NCI-H82 treated with DMSO at 0.1 percent for 48 hours (cell line): ENCODE measurements at regions not wholly inside any gene's neighbourhood (a gene's known extent, or its start where the extent isn't known, plus 50 kb on each side); places are given as distances from the start of the nearest gene placed in this dataset.

Source experiments
- DNase-seq: peaks from one replicate; lab custom pipeline; 2025; ENCODE audit not compliant: unreplicated experiment; lab: John Stamatoyannopoulos, UW

DNA sequence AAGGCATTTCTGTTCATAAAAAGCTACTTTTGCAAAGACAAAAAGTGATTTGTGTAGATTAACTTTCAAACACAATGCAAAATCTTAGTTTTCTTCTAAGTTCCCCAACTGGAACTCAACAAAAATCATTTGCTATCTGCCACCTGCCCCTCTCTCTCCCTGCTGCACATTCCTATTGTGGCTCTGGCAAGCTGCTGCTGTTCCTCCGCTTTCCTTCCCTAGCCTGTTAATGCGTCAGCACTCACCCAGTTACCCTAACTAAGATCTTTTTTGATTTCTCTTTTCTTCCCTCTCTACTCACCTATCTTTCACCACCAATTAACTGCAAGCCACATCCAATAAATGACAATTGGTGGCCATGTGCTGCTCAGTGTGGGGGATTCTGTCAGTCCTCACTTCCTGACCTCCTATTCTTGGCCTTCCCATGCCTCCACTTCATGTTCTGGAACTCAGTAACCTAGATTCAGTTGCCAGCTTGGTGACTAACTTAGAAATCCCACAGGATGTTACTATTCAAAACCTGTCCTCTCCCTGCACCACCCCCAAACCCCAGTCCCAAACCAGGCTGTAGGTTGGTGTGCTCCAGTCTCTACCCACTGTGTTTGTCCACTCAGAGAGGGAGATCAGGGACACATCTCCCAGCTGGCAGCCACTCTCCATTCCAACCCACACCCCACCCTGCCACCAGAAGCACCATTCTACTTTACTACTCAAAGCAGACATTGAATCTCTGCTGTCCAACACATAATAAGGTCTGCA, 140.2 kb upstream of the CTTNBP2 start:
- DNase-seq = no peak

DNA sequence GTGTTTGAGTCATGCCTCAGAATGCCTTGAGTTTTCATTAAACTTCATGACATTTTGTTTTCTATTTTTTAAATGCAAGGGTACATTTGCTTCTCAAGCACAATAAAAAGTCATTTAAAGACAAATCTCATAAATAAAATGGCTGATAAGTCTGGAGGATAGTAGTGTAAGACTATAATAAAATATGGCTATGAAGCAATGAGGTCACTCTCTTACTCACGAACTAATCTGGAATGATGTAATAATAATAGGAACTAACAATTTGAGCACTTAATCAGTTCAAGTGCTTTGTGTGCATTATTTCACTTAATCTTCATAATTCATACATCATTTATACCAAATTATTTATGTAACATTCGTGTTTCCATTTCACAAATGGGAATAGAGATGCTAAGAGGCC, 149.3 kb upstream of the CTTNBP2 start:
- DNase-seq = no peak

DNA sequence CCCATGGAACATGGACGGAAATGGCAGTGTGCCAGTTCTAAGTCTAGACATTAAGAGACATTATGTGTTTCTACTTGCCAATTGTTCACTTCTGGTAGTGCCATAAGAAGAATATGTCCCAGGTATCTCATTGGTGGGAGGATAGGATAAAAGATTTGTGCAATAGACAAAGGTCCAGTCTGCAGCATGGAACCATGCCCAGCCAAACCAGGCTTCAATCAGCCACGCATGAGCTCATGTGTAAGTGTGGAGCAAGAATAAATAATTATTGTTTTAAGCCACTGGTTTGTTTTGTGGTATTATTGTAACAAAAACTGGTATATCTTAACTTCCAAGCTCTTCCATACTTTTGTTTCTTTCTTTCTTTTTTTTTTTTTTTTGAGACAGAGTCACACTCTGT, 153.6 kb upstream of the CTTNBP2 start:
- no peak for DNase-seq

DNA sequence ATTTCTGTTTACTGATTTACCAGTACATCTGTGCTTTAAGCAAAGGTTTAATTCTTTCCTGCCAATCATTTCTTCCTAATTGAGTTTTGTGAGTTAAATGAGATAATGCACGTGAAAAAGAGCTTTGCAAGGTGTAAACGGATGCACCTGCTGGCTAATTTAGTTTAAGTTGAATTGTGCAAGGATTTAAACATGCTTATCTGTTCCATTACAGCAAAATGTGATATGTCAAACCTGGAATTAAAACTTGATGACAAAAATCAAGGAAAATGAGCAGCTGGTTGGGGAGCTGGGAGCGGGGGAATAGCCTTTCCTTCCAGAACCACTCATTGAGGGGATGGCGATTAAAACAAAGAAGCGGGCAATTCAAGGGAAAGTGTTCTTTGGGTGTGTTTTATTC, 155.0 kb upstream of the CTTNBP2 start:
- no peak for DNase-seq

DNA sequence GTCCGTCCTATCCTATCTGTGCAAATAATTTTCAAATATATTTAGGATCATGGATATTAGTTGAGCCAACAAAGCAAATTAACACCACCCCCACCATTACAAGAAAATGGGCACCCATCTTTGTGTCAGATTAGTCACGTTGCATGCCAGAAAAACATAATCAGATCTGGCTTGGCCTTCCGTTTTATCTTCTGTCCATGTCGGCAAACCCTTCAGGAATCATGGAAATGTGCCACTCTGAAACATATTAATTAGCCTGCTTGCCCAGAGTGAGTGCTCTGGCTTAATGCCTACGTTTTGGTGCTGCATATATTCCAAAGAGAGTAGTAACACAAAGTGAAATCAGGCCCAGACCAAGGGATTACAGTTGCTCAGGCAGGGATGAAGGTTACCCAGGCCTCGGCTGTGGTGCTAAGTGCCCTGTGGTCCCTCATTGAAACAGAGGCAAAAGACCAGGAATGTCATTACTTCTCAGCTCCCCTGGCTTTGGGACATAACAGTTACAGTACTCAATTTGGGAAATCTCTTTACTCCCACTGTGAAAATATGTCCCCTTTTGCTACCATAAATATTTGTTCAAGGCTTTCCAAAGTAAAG, 154.0 kb upstream of the LSM8 start:
- DNase-seq = no peak

DNA sequence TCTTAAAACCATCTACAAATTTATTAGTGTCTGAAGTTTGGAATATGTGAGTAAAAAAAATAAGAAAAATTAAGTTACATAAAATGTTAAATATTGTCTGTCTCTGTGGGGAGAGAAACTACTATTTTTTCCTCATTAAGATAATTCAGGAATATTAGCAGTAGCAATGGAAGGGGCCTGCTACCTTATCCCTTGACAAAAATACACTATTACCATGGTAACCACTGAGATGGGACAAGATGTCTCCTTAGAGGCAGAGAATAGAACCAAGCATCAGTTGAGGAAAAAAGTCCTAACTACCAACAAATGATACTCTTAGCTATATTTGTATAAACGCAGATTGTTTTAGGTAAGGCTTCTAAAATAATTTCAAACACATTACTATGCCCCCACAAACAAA, 150.7 kb upstream of the LSM8 start:
- no peak for DNase-seq

- no peak for DNase-seq
These were observed 143.9 kb upstream of the LSM8 start for GRCh38 chr7:118039963-118040489.

GRCh38 chr7:118040562-118040961, 143.4 kb upstream of the LSM8 start:
- DNase-seq = no peak

GRCh38 chr7:118041251-118041878, 142.6 kb upstream of the LSM8 start:
- no peak for DNase-seq

GRCh38 chr7:118045629-118046028, 138.3 kb upstream of the LSM8 start:
- DNase-seq = no peak

GRCh38 chr7:118046086-118046485, 137.9 kb upstream of the LSM8 start:
- no peak for DNase-seq

- DNase-seq = no peak
These were observed 137.2 kb upstream of the LSM8 start for GRCh38 chr7:118046801-118047200.

GRCh38 chr7:118052336-118052735, 131.6 kb upstream of the LSM8 start:
- DNase-seq = no peak

DNA sequence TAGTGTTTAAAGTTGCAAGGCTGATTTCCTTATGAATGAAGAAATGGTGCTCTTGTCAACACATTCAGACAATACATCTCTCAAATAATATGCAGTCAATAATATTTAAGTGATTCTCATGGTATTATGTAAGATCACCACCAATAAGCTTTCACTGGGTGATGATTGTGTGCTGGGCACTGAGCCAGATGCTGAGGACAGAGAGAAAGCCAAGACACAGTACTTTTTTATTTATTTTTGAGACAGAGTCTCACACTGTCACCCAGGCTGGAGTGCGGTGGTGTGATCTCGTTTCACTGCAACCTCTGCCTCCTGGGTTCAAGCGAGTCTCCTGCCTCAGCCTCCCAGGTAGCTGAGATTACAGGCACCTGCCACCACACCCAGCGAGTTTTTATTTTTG, 130.6 kb upstream of the LSM8 start:
- no peak for DNase-seq

- no peak for DNase-seq
These were observed 129.4 kb upstream of the LSM8 start for GRCh38 chr7:118054529-118054928.

DNA sequence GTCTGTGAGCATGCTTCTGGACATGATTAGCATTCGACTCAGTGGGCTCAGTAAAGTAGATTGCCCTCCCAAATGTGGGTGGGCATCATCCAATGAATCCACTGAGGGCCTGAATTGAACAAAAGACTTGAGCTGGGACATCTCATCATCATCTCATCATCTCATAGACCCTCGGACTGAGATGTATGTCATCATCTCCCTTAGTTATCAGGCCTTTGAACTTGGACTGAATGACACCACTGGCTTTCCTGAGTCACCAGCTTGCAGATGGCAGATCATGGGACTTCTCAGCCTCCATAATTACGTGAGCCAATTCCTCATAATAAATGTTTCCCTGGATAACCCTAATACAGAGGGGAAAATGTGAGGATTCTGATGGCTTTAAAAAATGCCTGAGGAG, 128.3 kb upstream of the LSM8 start:
- no peak for DNase-seq

DNA sequence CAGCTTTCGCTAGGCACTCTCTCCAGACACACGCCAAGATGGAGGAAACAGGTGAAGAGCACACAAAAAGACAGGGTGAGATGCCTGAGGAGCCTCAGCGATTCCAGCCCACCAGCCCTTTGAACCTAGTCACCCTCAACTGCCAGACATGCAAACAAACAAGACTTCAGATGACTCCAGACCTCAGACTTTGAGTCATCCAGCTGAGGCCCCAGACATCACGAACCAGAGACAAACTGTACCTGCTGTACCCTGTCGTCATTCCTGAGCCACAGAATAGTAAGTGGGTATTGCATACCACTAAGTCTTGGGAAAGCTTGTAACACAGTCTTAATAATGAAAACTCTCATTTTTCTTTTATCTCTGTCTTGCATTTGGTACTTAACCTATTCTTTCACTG, 126.6 kb upstream of the LSM8 start:
- DNase-seq = no peak

DNA sequence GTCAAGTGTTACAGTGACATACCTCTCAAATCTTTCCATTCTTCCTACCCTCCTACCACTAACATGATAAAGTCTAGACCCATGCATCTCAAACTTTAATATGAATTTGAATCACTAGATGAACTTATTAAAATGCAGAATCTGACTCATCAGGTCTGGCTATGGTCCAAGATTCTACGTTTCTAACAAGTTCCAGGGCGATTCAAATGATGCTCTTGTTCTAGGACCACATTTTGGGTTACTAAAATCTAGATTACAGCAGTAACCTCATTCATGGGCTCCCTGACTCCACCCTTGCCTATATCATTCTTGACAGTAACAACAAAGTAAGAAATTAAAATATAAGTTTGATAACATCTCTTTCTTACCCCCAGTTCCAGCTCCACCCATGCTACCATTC, 124.8 kb upstream of the LSM8 start:
- no peak for DNase-seq

DNA sequence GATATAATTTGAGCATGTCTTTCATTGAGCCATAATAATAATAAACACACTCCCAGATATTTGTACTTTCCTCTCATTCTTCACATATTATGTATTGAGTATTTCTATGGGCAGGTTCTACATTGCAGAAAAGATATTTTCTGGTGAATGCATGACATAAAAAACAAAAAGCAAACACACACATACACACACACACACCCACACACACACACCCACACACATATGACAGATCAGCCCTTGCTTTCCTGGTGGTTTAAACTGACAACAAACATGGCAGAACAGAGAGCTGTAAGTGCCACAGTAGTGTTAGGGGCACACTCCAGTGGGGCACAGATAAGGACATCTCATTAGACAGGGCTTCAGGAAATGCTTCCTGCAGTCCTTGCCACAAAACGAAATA, 123.3 kb upstream of the LSM8 start:
- no peak for DNase-seq

DNA sequence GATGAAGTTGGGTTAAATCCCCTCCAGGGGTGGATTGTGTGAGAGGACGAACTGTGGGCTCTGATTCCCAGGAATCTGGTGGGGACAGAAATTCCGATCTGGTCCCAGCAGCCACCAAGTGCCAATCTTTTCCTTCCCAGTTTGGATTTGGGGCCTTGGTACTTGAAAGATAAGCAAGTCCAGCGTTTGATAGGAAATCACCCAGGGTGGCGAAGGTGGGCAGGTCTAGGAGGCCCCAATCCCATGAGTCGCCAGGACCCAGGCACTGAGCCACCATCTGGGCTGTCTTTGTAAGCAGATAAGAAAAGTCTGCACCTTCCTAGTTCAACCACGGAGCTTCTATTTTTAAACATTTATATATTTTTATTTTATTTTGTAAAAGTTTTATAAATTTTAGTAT, 122.6 kb upstream of the LSM8 start:
- DNase-seq = no peak

GRCh38 chr7:118072893-118073674, 110.9 kb upstream of the LSM8 start:
- DNase-seq = no peak

GRCh38 chr7:118075936-118076335, 108.0 kb upstream of the LSM8 start:
- no peak for DNase-seq
